Small intestine (tissue), 7 donors: ENCODE measurements at regions not wholly inside any gene's neighbourhood (a gene's known extent, or its start where the extent isn't known, plus 50 kb on each side); places are given as distances from the start of the nearest gene placed in this dataset.
"Not testable (repeated sequence)": the region's sequence is repeated elsewhere in the genome, so short reads cannot be mapped to it uniquely, and the experiment has no call there.

Source experiments
- DNase-seq, 2 donors: peaks; one replicate each; pipeline versions ENCODE4 v3.0.0 to v3.0.0-alpha.2; 2013
- FAIRE-seq: peaks from 2 replicates; lab custom pipeline; 2012; peaks lifted over from hg19 to GRCh38; lab: Jason Lieb, UNC
- H3K27ac ChIP-seq, 3 donors: one replicate each; pipeline ENCODE4 v1.5.1; 2013; ENCODE audit warnings: low read length in 2 of 3, mild to moderate bottlenecking in 2 of 3, control low read depth in 1 of 3, inconsistent platforms in 1 of 3, low read depth in 1 of 3, moderate library complexity in 1 of 3
- H3K27me3 ChIP-seq, 3 donors: one replicate each; pipeline ENCODE4 v1.6.1; 2013; ENCODE audit warnings: low read length in 3 of 3, inconsistent platforms in 1 of 3; ENCODE audit not compliant: control insufficient read depth in 3 of 3, insufficient read depth in 3 of 3
- H3K36me3 ChIP-seq, 3 donors: one replicate each; pipeline ENCODE4 v1.6.1; 2013; ENCODE audit warnings: low read length in 3 of 3, inconsistent platforms in 1 of 3, low read depth in 1 of 3, mild to moderate bottlenecking in 1 of 3, moderate library complexity in 1 of 3; ENCODE audit not compliant: control insufficient read depth in 3 of 3, insufficient read depth in 2 of 3
- H3K4me1 ChIP-seq, 3 donors: one replicate each; pipeline ENCODE4 v1.6.1; 2013; ENCODE audit warnings: low read length in 2 of 3, inconsistent platforms in 1 of 3, low read depth in 1 of 3, mild to moderate bottlenecking in 1 of 3, moderate library complexity in 1 of 3; ENCODE audit not compliant: control insufficient read depth in 3 of 3, insufficient read depth in 2 of 3
- H3K4me3 ChIP-seq, 3 donors: one replicate each; pipeline ENCODE4 v1.5.1; 2013; ENCODE audit warnings: low read length in 3 of 3, control low read depth in 1 of 3, inconsistent platforms in 1 of 3, low read depth in 1 of 3, mild to moderate bottlenecking in 1 of 3, moderate library complexity in 1 of 3
- H3K9me3 ChIP-seq, 2 donors: one replicate each; pipeline ENCODE4 v1.6.1; 2013; ENCODE audit warnings: low read depth in 1 of 2, low read length in 1 of 2; ENCODE audit not compliant: control insufficient read depth in 2 of 2, insufficient read depth in 1 of 2
- WGBS, 3 donors: extraction: QIAGEN DNeasy Blood & Tissue Kit; methylation state at CpG; one replicate each; pipeline ENCODE4 v1.1.7; 2013; 5-methylcytosine and 5-hydroxymethylcytosine counted together
- donor health status: healthy with polysubstance abuse.
- donor health status: control.
- donor health status: control.
- donor health status: Bipolar disorder and iron deficiency.
- donor health status: healthy.

GRCh38 chr22:44643526-44644101, 58.4 kb upstream of the PRR5 start:
- FAIRE-seq, H3K4me3 ChIP-seq: not testable (repeated sequence)

GRCh38 chr22:44642096-44642644, 59.8 kb upstream of the PRR5 start:
- DNase-seq (no peak), FAIRE-seq (no peak)
- Histone ChIP-seq H3K9me3 (peaks cover 0 to 7% of the 10 kb centered on the region in 2 donors), H3K27me3 (no peaks in the 10 kb centered on the region), H3K4me3 (no peak overlapping the region), H3K36me3 (no peaks in the 10 kb centered on the region), H3K27ac (no peak overlapping the region), H3K4me1 (no peaks in the 10 kb centered on the region)
- WGBS, 3 donors: 68 to 79% (median 71%) methylated on average over 10 of the region's 10 CpGs

More at GRCh38 chr22:44643526-44644101, 58.4 kb upstream of the PRR5 start:
- 82 to 89% (median 86%) methylated on average over 19 of the region's 19 CpGs for WGBS, 3 donors
- H3K9me3 ChIP-seq, H3K36me3 ChIP-seq, H3K27me3 ChIP-seq, H3K4me1 ChIP-seq, DNase-seq, H3K27ac ChIP-seq: not testable (repeated sequence)

GRCh38 chr22:44640618-44641155, 61.3 kb upstream of the PRR5 start:
- H3K4me3 ChIP-seq: no peak overlapping the region
- peaks cover 0 to 5% of the 10 kb centered on the region in 2 donors for H3K9me3 ChIP-seq
- no peaks in the 10 kb centered on the region for H3K4me1 ChIP-seq
- WGBS, 3 donors: 69 to 78% (median 75%) methylated on average over 12 of the region's 12 CpGs
- H3K27me3 ChIP-seq: no peaks in the 10 kb centered on the region
- no peak for FAIRE-seq
- no peaks in the 10 kb centered on the region for H3K36me3 ChIP-seq
- no peak for DNase-seq
- H3K27ac ChIP-seq: no peak overlapping the region

GRCh38 chr22:44639891-44640617, 62.0 kb upstream of the PRR5 start:
- Histone ChIP-seq H3K9me3 (no peaks in the 10 kb centered on the region), H3K27ac (no peak overlapping the region), H3K4me3 (no peak overlapping the region), H3K27me3 (no peaks in the 10 kb centered on the region), H3K36me3 (no peaks in the 10 kb centered on the region), H3K4me1 (no peaks in the 10 kb centered on the region)
- WGBS, 3 donors: 41 to 54% (median 47%) methylated on average over 10 to 12 of the region's 12 CpGs
- DNase-seq (no peak), FAIRE-seq (no peak)

- H3K36me3 ChIP-seq: no peaks in the 10 kb centered on the region
- H3K27ac ChIP-seq: peak overlapping the region in 1 of 3 donors; percentile 19
- no peaks in the 10 kb centered on the region for H3K27me3 ChIP-seq
- H3K4me1 ChIP-seq: no peaks in the 10 kb centered on the region
- FAIRE-seq (no peak), DNase-seq (no peak)
- no peak overlapping the region for H3K4me3 ChIP-seq
- no peaks in the 10 kb centered on the region for H3K9me3 ChIP-seq
- 73 to 81% (median 80%) methylated on average over 34 of the region's 34 CpGs for WGBS, 3 donors
Measured at GRCh38 chr22:44638971-44639760, 62.8 kb upstream of the PRR5 start.

GRCh38 chr22:44636502-44637206, 65.3 kb upstream of the PRR5 start:
- not testable (repeated sequence) for H3K9me3 ChIP-seq, H3K36me3 ChIP-seq, H3K4me1 ChIP-seq, H3K27ac ChIP-seq, H3K27me3 ChIP-seq, FAIRE-seq, DNase-seq, H3K4me3 ChIP-seq
- 95 to 96% (median 96%) methylated on average over 3 of the region's 3 CpGs for WGBS, 3 donors

GRCh38 chr22:44635567-44635966, 66.4 kb upstream of the PRR5 start:
- 69 to 84% (median 76%) methylated on average over 9 of the region's 9 CpGs for WGBS, 3 donors
- FAIRE-seq, H3K36me3 ChIP-seq: not testable (repeated sequence)

More at GRCh38 chr22:44635567-44635966, 66.4 kb upstream of the PRR5 start:
- not testable (repeated sequence) for DNase-seq, H3K27ac ChIP-seq, H3K9me3 ChIP-seq, H3K27me3 ChIP-seq, H3K4me3 ChIP-seq, H3K4me1 ChIP-seq
